PC-3 (cell line): ENCODE measurements at regions not wholly inside any gene's neighbourhood (a gene's known extent, or its start where the extent isn't known, plus 50 kb on each side); places are given as distances from the start of the nearest gene placed in this dataset.

Experiments used
- ATAC-seq: fragments of 200-7000 bp; cut with Tn5 transposase; 2 replicates; pipeline ENCODE4 v1.9.1; 2020; ENCODE audit warnings: mild to moderate bottlenecking, moderate library complexity
- BruUV-seq: library from RNA; stranded (reverse); fragments of 400-500 nt; replicated peaks from 2 replicates; lab custom pipeline; 2021; lab: Mats Ljungman, UMichigan
- CTCF ChIA-PET: fragments of 300-600 bp; sonication (Branson Sonifier 250); formaldehyde crosslinking; loops from one replicate; lab custom pipeline; 2022; ENCODE audit warnings: antibody characterized with exemption; lab: Charles Lee
- POLR2A ChIA-PET: fragments of 300-600 bp; sonication (Branson Sonifier 250); formaldehyde crosslinking; loops from one replicate; lab custom pipeline; 2022; ENCODE audit warnings: antibody characterized with exemption; ENCODE audit not compliant: unreplicated experiment; lab: Charles Lee
- DNase-seq: peaks from one replicate; pipeline ENCODE4 v3.0.0-alpha.2; 2015
- H2AFZ ChIP-seq: fragments of 300-600 bp; sonication (generic); 2 replicates; pipeline ENCODE4 v1.6.0; 2016; ENCODE audit warnings: antibody characterized with exemption, low read length
- H3F3A ChIP-seq: fragments of 300-600 bp; sonication (generic); one replicate; pipeline ENCODE4 v1.6.0; 2017; ENCODE audit warnings: antibody characterized with exemption, low read length, control low read depth, mild to moderate bottlenecking; ENCODE audit not compliant: unreplicated experiment
- H3K27ac ChIP-seq: fragments of 300-600 bp; sonication (generic); 2 replicates; pipeline ENCODE4 v1.5.1; 2016; ENCODE audit warnings: mild to moderate bottlenecking, low read length
- H3K27me3 ChIP-seq: fragments of 300-600 bp; sonication (generic); 2 replicates; pipeline ENCODE4 v1.6.1; 2016; ENCODE audit warnings: low read length, mixed read lengths
- H3K36me3 ChIP-seq: fragments of 300-600 bp; sonication (generic); 2 replicates; pipeline ENCODE4 v1.6.1; 2016; ENCODE audit warnings: low read depth, mixed run types, low read length, mixed read lengths
- H3K4me1 ChIP-seq: fragments of 300-600 bp; sonication (generic); 2 replicates; pipeline ENCODE4 v1.5.1; 2016; ENCODE audit warnings: low read length; ENCODE audit not compliant: insufficient read depth
- H3K4me2 ChIP-seq: fragments of 300-600 bp; sonication (generic); 2 replicates; pipeline ENCODE4 v1.6.0; 2016; ENCODE audit warnings: low read length
- H3K4me3 ChIP-seq: fragments of 300-600 bp; sonication (generic); 2 replicates; pipeline ENCODE4 v1.5.1; 2016; ENCODE audit warnings: mild to moderate bottlenecking, low read length, mixed read lengths
- H3K79me2 ChIP-seq: fragments of 300-600 bp; sonication (generic); 2 replicates; pipeline ENCODE4 v1.6.1; 2017; ENCODE audit warnings: low read length, mixed read lengths
- H3K9ac ChIP-seq: fragments of 300-600 bp; sonication (generic); 2 replicates; pipeline ENCODE4 v1.6.0; 2016; ENCODE audit warnings: mild to moderate bottlenecking, low read length
- H3K9me2 ChIP-seq: fragments of 300-600 bp; sonication (generic); replicated peaks from 2 replicates; pipeline ENCODE4 v1.6.1; 2016; ENCODE audit warnings: mixed run types, low read length, mixed read lengths
- H3K9me3 ChIP-seq: fragments of 300-600 bp; sonication (generic); 2 replicates; pipeline ENCODE4 v1.6.1; 2016; ENCODE audit warnings: low read length, mixed read lengths
- H4K20me1 ChIP-seq: fragments of 300-600 bp; sonication (generic); 2 replicates; pipeline ENCODE4 v1.6.1; 2016; ENCODE audit warnings: low read length, mixed read lengths
- CTCF ChIP-seq: fragments of 300-600 bp; sonication (generic); conservative IDR thresholded peaks from 2 replicates; pipeline ENCODE4 v1.5.1; 2017; ENCODE audit warnings: antibody characterized with exemption, low read depth, mild to moderate bottlenecking, low read length
- EZH2 ChIP-seq: fragments of 300-600 bp; sonication (generic); IDR thresholded peaks from one replicate; pipeline ENCODE4 v1.6.1; 2017; ENCODE audit warnings: antibody characterized with exemption, mild to moderate bottlenecking, low read length; ENCODE audit not compliant: unreplicated experiment
- EZH2phosphoT487 ChIP-seq: fragments of 300-600 bp; sonication (generic); IDR thresholded peaks from 2 replicates; pipeline ENCODE4 v1.6.1; 2018; ENCODE audit warnings: mild to moderate bottlenecking, antibody characterized with exemption, low read length, borderline replicate concordance
- intact Hi-C: fragments of 100-400 bp; cut with micrococcal nuclease; formaldehyde crosslinking; loops from 2 replicates; pipeline ENCODE4 v1.9.0; 2023

- BruUV-seq = no TSS peak
- Histone ChIP-seq H3K27ac (no peak overlapping the region), H2AFZ (no peak overlapping the region), H3K4me2 (no peak overlapping the region), H3K4me1 (peaks cover 8% of the 10 kb centered on the region), H3K9me3 (no peaks in the 10 kb centered on the region), H3K79me2 (no peaks in the 10 kb centered on the region), H3F3A (no peaks in the 10 kb centered on the region), H3K4me3 (no peak overlapping the region), H4K20me1 (no peaks in the 10 kb centered on the region), H3K27me3 (no peaks in the 10 kb centered on the region), H3K9ac (no peak overlapping the region), H3K36me3 (no peaks in the 10 kb centered on the region), H3K9me2 (no peaks in the 10 kb centered on the region)
- ChIA-PET CTCF (interaction anchor here (0.6 kb wide), 2 partner anchors 75 to 333 kb away, joined by 4 to 5 read pairs; no protein-coding TSS in a partner anchor), POLR2A (interaction anchor here (0.6 kb wide), 1 partner anchor 37 kb away, joined by 3 read pairs; no protein-coding TSS in a partner anchor)
- DNase-seq (peak; percentile 78), ATAC-seq (peak; percentile 90)
- intact Hi-C loops = no loop called here
- no peak for TF ChIP-seq CTCF
These were observed 512.1 kb upstream of the MBL2 start for GRCh38 chr10:53284615-53285182.

- no peaks in the 10 kb centered on the region for H3K36me3 ChIP-seq
- no peak overlapping the region for H2AFZ ChIP-seq
- no peak overlapping the region for H3K9ac ChIP-seq
- DNase-seq (peak; percentile 38), ATAC-seq (peak; percentile 71)
- H3K9me2 ChIP-seq = no peaks in the 10 kb centered on the region
- no peaks in the 10 kb centered on the region for H4K20me1 ChIP-seq
- no peaks in the 10 kb centered on the region for H3K79me2 ChIP-seq
- H3K27ac ChIP-seq = no peak overlapping the region
- no TSS peak for BruUV-seq
- peaks cover 5% of the 10 kb centered on the region; the same call in 1 of the 2 replicates for H3K4me1 ChIP-seq
- TF ChIP-seq EZH2 (no peak), CTCF (no peak), EZH2phosphoT487 (no peak)
- no peaks in the 10 kb centered on the region for H3F3A ChIP-seq
- no peak overlapping the region for H3K4me2 ChIP-seq
- intact Hi-C loops = no loop called here
- H3K9me3 ChIP-seq = 0 out of 2 replicates have a peak, but pooled peaks cover 8% of the 10 kb centered on the region
- CTCF ChIA-PET = no interaction called here
- POLR2A ChIA-PET = no interaction called here
- H3K4me3 ChIP-seq = no peak overlapping the region
- H3K27me3 ChIP-seq = no peaks in the 10 kb centered on the region
These were observed 504.2 kb upstream of the MBL2 start for GRCh38 chr10:53276797-53277196.

DNA sequence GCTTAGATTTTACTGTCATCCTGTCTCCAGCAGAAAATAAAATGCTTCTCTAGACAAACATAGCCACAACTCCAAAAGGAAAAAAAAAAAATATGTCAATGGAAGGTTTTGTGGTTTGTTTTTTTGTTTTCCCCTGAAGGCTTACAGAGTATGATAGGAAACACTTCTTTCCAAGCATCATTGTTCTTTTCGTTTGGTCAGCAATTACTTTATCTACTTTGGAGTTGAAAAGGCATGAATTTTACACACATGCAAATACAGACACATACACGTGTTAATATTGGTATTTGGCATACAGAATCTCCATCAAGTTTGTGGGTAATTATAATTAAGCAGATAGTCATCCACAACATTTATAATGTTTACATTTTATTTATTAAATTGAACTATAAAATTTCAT is 496.9 kb upstream of the MBL2 start:
- H3K27ac ChIP-seq = no peak overlapping the region
- H3K27me3 ChIP-seq = no peaks in the 10 kb centered on the region
- intact Hi-C loops = no loop called here
- H3F3A ChIP-seq = no peaks in the 10 kb centered on the region
- no peak overlapping the region for H3K9ac ChIP-seq
- no peak overlapping the region for H2AFZ ChIP-seq
- ChIA-PET CTCF (interaction anchor here (0.6 kb wide), 1 partner anchor 317 kb away, joined by 3 read pairs; no protein-coding TSS in a partner anchor), POLR2A (no interaction called here)
- no peaks in the 10 kb centered on the region for H3K79me2 ChIP-seq
- 0 out of 2 replicates have a peak, but pooled peaks cover 5% of the 10 kb centered on the region for H3K9me2 ChIP-seq
- H3K9me3 ChIP-seq = 0 out of 2 replicates have a peak, but pooled peaks cover 5% of the 10 kb centered on the region
- no peaks in the 10 kb centered on the region for H3K36me3 ChIP-seq
- TF ChIP-seq EZH2phosphoT487 (no peak), EZH2 (no peak), CTCF (no peak)
- no peak overlapping the region for H3K4me3 ChIP-seq
- BruUV-seq = no TSS peak
- peak; percentile 51 for ATAC-seq
- no peak for DNase-seq
- H4K20me1 ChIP-seq = no peaks in the 10 kb centered on the region
- no peak overlapping the region for H3K4me2 ChIP-seq
- H3K4me1 ChIP-seq = peaks cover 5% of the 10 kb centered on the region; the same call in 1 of the 2 replicates
